K562 (cell line): ENCODE measurements at regions not wholly inside any gene's neighbourhood (a gene's known extent, or its start where the extent isn't known, plus 50 kb on each side); places are given as distances from the start of the nearest gene placed in this dataset.

ENCODE experiments used
- CHD1 ChIP-seq: fragments of 200-600 bp; sonication (generic); IDR thresholded peaks from one replicate; pipeline ENCODE4 v1.6.1; 2012; ENCODE audit warnings: mild to moderate bottlenecking, moderate library complexity, low read length, inconsistent platforms
- MEF2D ChIP-seq: conservative IDR thresholded peaks from 2 replicates; pipeline ENCODE4 v1.6.1; 2016; ENCODE audit warnings: low read depth, missing genetic modification characterization, missing compliant biosample characterization
- NFIC ChIP-seq: fragments of 450-650 bp; IDR thresholded peaks from 2 replicates; pipeline ENCODE4 v1.6.1; 2017; ENCODE audit warnings: mild to moderate bottlenecking, inconsistent platforms
- POLR2AphosphoS5 ChIP-seq: IDR thresholded peaks from 2 replicates; pipeline ENCODE4 v1.6.1; 2011; ENCODE audit warnings: mild to moderate bottlenecking, low read depth, low read length, moderate library complexity; ENCODE audit not compliant: control insufficient read depth, insufficient read depth
- RAD21 ChIP-seq, 2 experiments: fragments of 250-450 bp in 1 of 2; fragments of 450-650 bp in 1 of 2; sonication (Bioruptor Pico) in 1 of 2; formaldehyde crosslinking in 1 of 2; IDR thresholded peaks in 1 of 2; conservative IDR thresholded peaks in 1 of 2; 2 replicates each; pipeline versions ENCODE4 v1.4.0 to v1.8.0; 2020 to 2022; ENCODE audit warnings: mild to moderate bottlenecking in 2 of 2, moderate library complexity in 1 of 2
- RBBP5 ChIP-seq: fragments of 200-600 bp; sonication (generic); IDR thresholded peaks from 2 replicates; pipeline ENCODE4 v1.6.1; 2012; ENCODE audit warnings: borderline replicate concordance, mild to moderate bottlenecking, low read length, control low read depth, inconsistent platforms; ENCODE audit not compliant: insufficient read depth, poor library complexity, severe bottlenecking
- REST ChIP-seq, 2 experiments: fragments of 450-650 bp; formaldehyde crosslinking in 1 of 2; IDR thresholded peaks; 2 replicates each; pipeline versions ENCODE4 v1.4.0 to v1.6.1; 2014 to 2020; ENCODE audit warnings: mild to moderate bottlenecking in 2 of 2, borderline replicate concordance in 1 of 2, low read depth in 1 of 2
- SREBF1 ChIP-seq: fragments of 150-350 bp; IDR thresholded peaks from 2 replicates; pipeline ENCODE4 v1.6.1; 2014; ENCODE audit warnings: antibody characterized with exemption, low read depth, low read length, borderline replicate concordance
- SRSF3 ChIP-seq: fragments of 200-400 bp; formaldehyde crosslinking; IDR thresholded peaks from 2 replicates; pipeline ENCODE4 v1.6.1; 2016; ENCODE audit warnings: mild to moderate bottlenecking, low read length, moderate library complexity; ENCODE audit not compliant: insufficient read depth
- TAF7 ChIP-seq: fragments of 450-650 bp; IDR thresholded peaks from 2 replicates; pipeline ENCODE4 v1.6.1; 2016; ENCODE audit warnings: missing genetic modification characterization, missing compliant biosample characterization
- TARDBP ChIP-seq: fragments of 450-650 bp; IDR thresholded peaks from 2 replicates; pipeline ENCODE4 v1.6.1; 2016
- TGIF2 ChIP-seq: sonication (generic); formaldehyde crosslinking; IDR thresholded peaks from 2 replicates; pipeline ENCODE4 v1.8.1; 2022; ENCODE audit warnings: mild to moderate bottlenecking, missing genetic modification reagents, moderate library complexity

GRCh38 chr2:15829985-15830384, 110.4 kb upstream of the MYCN start:
- TF ChIP-seq TARDBP, result no peak
- TF ChIP-seq TGIF2 (CRISPR knock-in tag), result no peak
- no peak for TF ChIP-seq REST (IDR thresholded peaks at IDR 0.05; ENCODE audit: borderline replicate concordance)
- no peak for TF ChIP-seq REST (CRISPR knock-in tag; IDR thresholded peaks at IDR 0.05; ENCODE audit: low read depth)
- TF ChIP-seq POLR2AphosphoS5, result no peak
- no peak for TF ChIP-seq SRSF3
- no peak for TF ChIP-seq RBBP5
- no peak for TF ChIP-seq SREBF1
- TF ChIP-seq NFIC, result no peak
- TF ChIP-seq MEF2D (tag), result no peak
- TF ChIP-seq RAD21 (CRISPR knock-in tag; conservative IDR thresholded peaks at IDR 0.05 in 1 of 2, IDR thresholded peaks at IDR 0.05 in 1 of 2), result no peak
- TF ChIP-seq TAF7 (tag), result no peak
- no peak for TF ChIP-seq CHD1
